GM18526 (cell line): ENCODE measurements at regions not wholly inside any gene's neighbourhood (a gene's known extent, or its start where the extent isn't known, plus 50 kb on each side); places are given as distances from the start of the nearest gene placed in this dataset.

Experiments used
- POLR2A ChIP-seq: IDR thresholded peaks from 3 replicates; pipeline ENCODE4 v1.6.1; 2011; ENCODE audit not compliant: insufficient read length; ENCODE audit errors: extremely low read depth

- no peak for TF ChIP-seq POLR2A
These were observed 469.4 kb downstream of the PREX1 start for GRCh38 chr20:48358176-48359054.

- TF ChIP-seq POLR2A: no peak
These were observed 470.1 kb downstream of the PREX1 start for GRCh38 chr20:48357714-48358113.

GRCh38 chr20:48354903-48355302 is 472.9 kb downstream of the PREX1 start:
- TF ChIP-seq POLR2A: no peak

GRCh38 chr20:48354320-48354876 is 473.4 kb downstream of the PREX1 start:
- TF ChIP-seq POLR2A: no peak

GRCh38 chr20:48352628-48353027 is 475.2 kb downstream of the PREX1 start:
- no peak for TF ChIP-seq POLR2A

- TF ChIP-seq POLR2A: no peak
These were observed 475.8 kb downstream of the PREX1 start for GRCh38 chr20:48352042-48352441.

GRCh38 chr20:48350313-48350988 is 477.3 kb downstream of the PREX1 start:
- TF ChIP-seq POLR2A: no peak

GRCh38 chr20:48349656-48350055 is 478.1 kb downstream of the PREX1 start:
- no peak for TF ChIP-seq POLR2A

GRCh38 chr20:48348022-48348421 is 479.8 kb downstream of the PREX1 start:
- no peak for TF ChIP-seq POLR2A

GRCh38 chr20:48342822-48343513 is 484.8 kb downstream of the PREX1 start:
- no peak for TF ChIP-seq POLR2A

- TF ChIP-seq POLR2A: no peak
These were observed 486.9 kb downstream of the PREX1 start for GRCh38 chr20:48340883-48341281.

GRCh38 chr20:48339986-48340882 is 487.6 kb downstream of the PREX1 start:
- no peak for TF ChIP-seq POLR2A

- no peak for TF ChIP-seq POLR2A
These were observed 488.4 kb downstream of the PREX1 start for GRCh38 chr20:48339190-48339985.

GRCh38 chr20:48338717-48339116 is 489.1 kb downstream of the PREX1 start:
- TF ChIP-seq POLR2A: no peak

GRCh38 chr20:48336597-48336996 is 491.2 kb downstream of the PREX1 start:
- no peak for TF ChIP-seq POLR2A
